ENCODE measurements at regions not wholly inside any gene's neighbourhood (a gene's known extent, or its start where the extent isn't known, plus 50 kb on each side); places are given as distances from the start of the nearest gene placed in this dataset.

GRCh38 chr12:107159384-107159900 lies 66.1 kb upstream of the CRY1 start:
- TF ChIP-seq TSHZ2 (CRISPR knock-in tag; IDR thresholded peaks at IDR 0.05) (no peak), BACH2 (CRISPR knock-in tag; IDR thresholded peaks at IDR 0.05; ENCODE audit: borderline replicate concordance) (no peak), ZNF565 (CRISPR knock-in tag; conservative IDR thresholded peaks at IDR 0.05; ENCODE audit: low read depth) (no peak), ZNF8 (CRISPR knock-in tag; IDR thresholded peaks at IDR 0.05) (no peak), ISL1 (CRISPR knock-in tag; IDR thresholded peaks at IDR 0.05) (no peak), POU6F1 (CRISPR knock-in tag; IDR thresholded peaks at IDR 0.05; ENCODE audit: borderline replicate concordance, low read depth) (no peak), ZNF70 (CRISPR knock-in tag; IDR thresholded peaks at IDR 0.05) (no peak), ARNTL (CRISPR knock-in tag; IDR thresholded peaks at IDR 0.05; ENCODE audit: borderline replicate concordance, low read depth) (no peak), ZFP3 (CRISPR knock-in tag; IDR thresholded peaks at IDR 0.05) (no peak)
- TF ChIP-seq, protein P1, sequence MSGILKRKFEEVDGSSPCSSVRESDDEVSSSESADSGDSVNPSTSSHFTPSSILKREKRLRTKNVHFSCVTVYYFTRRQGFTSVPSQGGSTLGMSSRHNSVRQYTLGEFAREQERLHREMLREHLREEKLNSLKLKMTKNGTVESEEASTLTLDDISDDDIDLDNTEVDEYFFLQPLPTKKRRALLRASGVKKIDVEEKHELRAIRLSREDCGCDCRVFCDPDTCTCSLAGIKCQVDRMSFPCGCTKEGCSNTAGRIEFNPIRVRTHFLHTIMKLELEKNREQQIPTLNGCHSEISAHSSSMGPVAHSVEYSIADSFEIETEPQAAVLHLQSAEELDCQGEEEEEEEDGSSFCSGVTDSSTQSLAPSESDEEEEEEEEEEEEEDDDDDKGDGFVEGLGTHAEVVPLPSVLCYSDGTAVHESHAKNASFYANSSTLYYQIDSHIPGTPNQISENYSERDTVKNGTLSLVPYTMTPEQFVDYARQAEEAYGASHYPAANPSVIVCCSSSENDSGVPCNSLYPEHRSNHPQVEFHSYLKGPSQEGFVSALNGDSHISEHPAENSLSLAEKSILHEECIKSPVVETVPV (CRISPR knock-in tag; IDR thresholded peaks at IDR 0.05), result no peak
- TF ChIP-seq, protein P2, sequence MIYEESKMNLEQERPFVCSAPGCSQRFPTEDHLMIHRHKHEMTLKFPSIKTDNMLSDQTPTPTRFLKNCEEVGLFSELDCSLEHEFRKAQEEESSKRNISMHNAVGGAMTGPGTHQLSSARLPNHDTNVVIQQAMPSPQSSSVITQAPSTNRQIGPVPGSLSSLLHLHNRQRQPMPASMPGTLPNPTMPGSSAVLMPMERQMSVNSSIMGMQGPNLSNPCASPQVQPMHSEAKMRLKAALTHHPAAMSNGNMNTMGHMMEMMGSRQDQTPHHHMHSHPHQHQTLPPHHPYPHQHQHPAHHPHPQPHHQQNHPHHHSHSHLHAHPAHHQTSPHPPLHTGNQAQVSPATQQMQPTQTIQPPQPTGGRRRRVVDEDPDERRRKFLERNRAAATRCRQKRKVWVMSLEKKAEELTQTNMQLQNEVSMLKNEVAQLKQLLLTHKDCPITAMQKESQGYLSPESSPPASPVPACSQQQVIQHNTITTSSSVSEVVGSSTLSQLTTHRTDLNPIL (CRISPR knock-in tag; IDR thresholded peaks at IDR 0.05; ENCODE audit: low read depth), result no peak
- no peak for ATAC-seq

DNA sequence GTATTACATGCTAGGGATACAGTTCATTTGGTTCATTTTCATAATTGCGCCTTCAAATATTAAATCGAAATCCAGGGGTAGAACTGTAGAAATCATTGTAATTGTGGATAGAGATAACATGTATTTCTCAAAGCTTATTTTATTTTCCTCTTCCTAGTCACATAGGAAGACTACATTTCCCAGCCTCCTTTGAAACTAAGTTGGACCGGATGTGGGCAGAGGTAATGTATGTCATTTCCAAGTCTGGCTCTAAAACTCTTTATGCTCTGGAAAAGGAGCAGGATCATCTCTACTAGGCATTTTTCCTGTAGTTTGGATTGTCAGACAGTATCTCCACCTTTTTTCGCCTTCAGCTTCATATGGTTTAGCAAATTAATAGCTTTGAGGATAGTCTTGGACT lies 70.1 kb upstream of the CRY1 start:
- ATAC-seq, result no peak
- TF ChIP-seq ARNTL (CRISPR knock-in tag; IDR thresholded peaks at IDR 0.05; ENCODE audit: borderline replicate concordance, low read depth), result no peak
- no peak for TF ChIP-seq ZNF8 (CRISPR knock-in tag; IDR thresholded peaks at IDR 0.05)
- TF ChIP-seq ZNF565 (CRISPR knock-in tag; conservative IDR thresholded peaks at IDR 0.05; ENCODE audit: low read depth), result no peak
- TF ChIP-seq SNAI2 (CRISPR knock-in tag; IDR thresholded peaks at IDR 0.05), result no peak
- no peak for TF ChIP-seq POU6F1 (CRISPR knock-in tag; IDR thresholded peaks at IDR 0.05; ENCODE audit: borderline replicate concordance, low read depth)
- TF ChIP-seq ZNF70 (CRISPR knock-in tag; IDR thresholded peaks at IDR 0.05), result no peak
- TF ChIP-seq TSHZ2 (CRISPR knock-in tag; IDR thresholded peaks at IDR 0.05), result no peak
- no peak for TF ChIP-seq BACH2 (CRISPR knock-in tag; IDR thresholded peaks at IDR 0.05; ENCODE audit: borderline replicate concordance)
- no peak for TF ChIP-seq ISL1 (CRISPR knock-in tag; IDR thresholded peaks at IDR 0.05)
- no peak for TF ChIP-seq TCF4 (CRISPR knock-in tag; IDR thresholded peaks at IDR 0.05; ENCODE audit: borderline replicate concordance)
- TF ChIP-seq TOX (CRISPR knock-in tag; IDR thresholded peaks at IDR 0.05; ENCODE audit: borderline replicate concordance), result no peak

GRCh38 chr12:107164392-107164791 lies 71.0 kb upstream of the CRY1 start:
- ATAC-seq, result no peak
- TF ChIP-seq POU6F1 (CRISPR knock-in tag; IDR thresholded peaks at IDR 0.05; ENCODE audit: borderline replicate concordance, low read depth) (no peak), PPARA (CRISPR knock-in tag; IDR thresholded peaks at IDR 0.05; ENCODE audit: borderline replicate concordance) (no peak), OSR1 (CRISPR knock-in tag; IDR thresholded peaks at IDR 0.05) (no peak), ZFP30 (CRISPR knock-in tag; IDR thresholded peaks at IDR 0.05) (no peak), GLIS3 (CRISPR knock-in tag; IDR thresholded peaks at IDR 0.05) (no peak), SNAI2 (CRISPR knock-in tag; IDR thresholded peaks at IDR 0.05) (no peak)
